Muscle of leg (tissue), 3 donors: ENCODE measurements at regions not wholly inside any gene's neighbourhood (a gene's known extent, or its start where the extent isn't known, plus 50 kb on each side); places are given as distances from the start of the nearest gene placed in this dataset.

Experiments
- DNase-seq: peaks from one replicate; pipeline ENCODE4 v3.0.0; 2013
- H3K27ac ChIP-seq: one replicate; pipeline ENCODE4 v1.5.1; 2013; ENCODE audit warnings: mild to moderate bottlenecking, low read length, control low read depth
- H3K27me3 ChIP-seq: one replicate; pipeline ENCODE4 v1.6.1; 2013; ENCODE audit warnings: low read length; ENCODE audit not compliant: control insufficient read depth, insufficient read depth
- H3K36me3 ChIP-seq: one replicate; pipeline ENCODE4 v1.6.1; 2013; ENCODE audit warnings: low read length; ENCODE audit not compliant: control insufficient read depth, insufficient read depth
- H3K4me1 ChIP-seq: one replicate; pipeline ENCODE4 v1.6.1; 2013; ENCODE audit warnings: low read length; ENCODE audit not compliant: control insufficient read depth, insufficient read depth
- H3K4me3 ChIP-seq: one replicate; pipeline ENCODE4 v1.5.1; 2013; ENCODE audit warnings: low read length, control low read depth
- H3K9me3 ChIP-seq: replicated peaks from 2 replicates; pipeline ENCODE4 v1.6.1; 2013; ENCODE audit warnings: low read depth, low read length; ENCODE audit not compliant: control insufficient read depth
- WGBS: methylation state at CpG from one replicate; pipeline ENCODE4 v1.1.5; 2013; ENCODE audit warnings: missing lambda C conversion rate; ENCODE audit not compliant: insufficient coverage; 5-methylcytosine and 5-hydroxymethylcytosine counted together

- no peaks in the 10 kb centered on the region for H3K4me1 ChIP-seq
- H3K36me3 ChIP-seq, result no peaks in the 10 kb centered on the region
- no peak for DNase-seq
- no peak overlapping the region for H3K27ac ChIP-seq
- no peak overlapping the region for H3K4me3 ChIP-seq
- no CpG with 5 or more reads among the region's 4 CpGs for WGBS
- H3K27me3 ChIP-seq, result no peaks in the 10 kb centered on the region
- H3K9me3 ChIP-seq, result no peaks in the 10 kb centered on the region
Measured at GRCh38 chr14:26023967-26024366, 573.9 kb downstream of the NOVA1 start.

GRCh38 chr14:26021759-26022158 lies 576.1 kb downstream of the NOVA1 start:
- no peak overlapping the region for H3K27ac ChIP-seq
- no CpG with 5 or more reads among the region's 1 CpG for whole genome bisulfite sequencing
- H3K4me1 ChIP-seq, result no peaks in the 10 kb centered on the region

GRCh38 chr14:26017270-26017669 lies 580.6 kb downstream of the NOVA1 start:
- no peak for DNase-seq
- Histone ChIP-seq H3K4me3 (no peak overlapping the region), H3K27ac (no peak overlapping the region), H3K4me1 (no peaks in the 10 kb centered on the region), H3K27me3 (no peaks in the 10 kb centered on the region), H3K9me3 (no peaks in the 10 kb centered on the region), H3K36me3 (no peaks in the 10 kb centered on the region)
- WGBS, result 58% methylated on average over 4 of the region's 4 CpGs

More at GRCh38 chr14:26021759-26022158, 576.1 kb downstream of the NOVA1 start:
- Histone ChIP-seq H3K9me3 (no peaks in the 10 kb centered on the region), H3K36me3 (no peaks in the 10 kb centered on the region), H3K4me3 (no peak overlapping the region), H3K27me3 (no peaks in the 10 kb centered on the region)
- DNase-seq, result no peak

- Histone ChIP-seq H3K27me3 (no peaks in the 10 kb centered on the region), H3K4me3 (no peak overlapping the region), H3K27ac (no peak overlapping the region), H3K9me3 (no peaks in the 10 kb centered on the region), H3K36me3 (no peaks in the 10 kb centered on the region), H3K4me1 (no peaks in the 10 kb centered on the region)
- DNase-seq, result no peak
- no CpG with 5 or more reads among the region's 2 CpGs for WGBS
Measured at GRCh38 chr14:26008290-26008689, 589.5 kb downstream of the NOVA1 start.

GRCh38 chr14:26004342-26004741 lies 593.5 kb downstream of the NOVA1 start:
- no CpG with 5 or more reads among the region's 2 CpGs for WGBS
- no peak for DNase-seq
- H3K27ac ChIP-seq, result no peak overlapping the region
- no peak overlapping the region for H3K4me3 ChIP-seq
- H3K36me3 ChIP-seq, result no peaks in the 10 kb centered on the region
- no peaks in the 10 kb centered on the region for H3K27me3 ChIP-seq
- H3K9me3 ChIP-seq, result no peaks in the 10 kb centered on the region
- no peaks in the 10 kb centered on the region for H3K4me1 ChIP-seq

GRCh38 chr14:25993830-25994229 lies 604.0 kb downstream of the NOVA1 start:
- no peaks in the 10 kb centered on the region for H3K9me3 ChIP-seq
- no peaks in the 10 kb centered on the region for H3K27me3 ChIP-seq
- no peak overlapping the region for H3K4me3 ChIP-seq

GRCh38 chr14:25988536-25988935 lies 609.3 kb downstream of the NOVA1 start:
- no peaks in the 10 kb centered on the region for H3K27me3 ChIP-seq
- 67% methylated on average over 2 of the region's 3 CpGs for WGBS
- H3K4me1 ChIP-seq, result no peaks in the 10 kb centered on the region
- no peak overlapping the region for H3K27ac ChIP-seq
- H3K4me3 ChIP-seq, result no peak overlapping the region
- no peak for DNase-seq
- no peaks in the 10 kb centered on the region for H3K36me3 ChIP-seq
- peaks cover 2% of the 10 kb centered on the region for H3K9me3 ChIP-seq

More at GRCh38 chr14:25993830-25994229, 604.0 kb downstream of the NOVA1 start:
- Histone ChIP-seq H3K27ac (no peak overlapping the region), H3K4me1 (no peaks in the 10 kb centered on the region), H3K36me3 (no peaks in the 10 kb centered on the region)
- DNase-seq, result no peak

- no CpG with 5 or more reads among the region's 3 CpGs for WGBS
- no peaks in the 10 kb centered on the region for H3K9me3 ChIP-seq
- no peak overlapping the region for H3K4me3 ChIP-seq
- H3K4me1 ChIP-seq, result no peaks in the 10 kb centered on the region
- no peaks in the 10 kb centered on the region for H3K27me3 ChIP-seq
- DNase-seq, result no peak
- no peak overlapping the region for H3K27ac ChIP-seq
- H3K36me3 ChIP-seq, result no peaks in the 10 kb centered on the region
Measured at GRCh38 chr14:25955772-25956171, 642.1 kb downstream of the NOVA1 start.

GRCh38 chr14:25953532-25954139 lies 644.2 kb downstream of the NOVA1 start:
- Histone ChIP-seq H3K4me1 (no peaks in the 10 kb centered on the region), H3K27ac (peak overlapping the region; percentile 29)

GRCh38 chr14:25945746-25946145 lies 652.1 kb downstream of the NOVA1 start:
- Histone ChIP-seq H3K27me3 (no peaks in the 10 kb centered on the region), H3K9me3 (no peaks in the 10 kb centered on the region), H3K4me1 (no peaks in the 10 kb centered on the region), H3K36me3 (no peaks in the 10 kb centered on the region), H3K4me3 (no peak overlapping the region), H3K27ac (no peak overlapping the region)
- DNase-seq, result no peak
- WGBS, result no CpG with 5 or more reads among the region's 1 CpG

More at GRCh38 chr14:25953532-25954139, 644.2 kb downstream of the NOVA1 start:
- Histone ChIP-seq H3K36me3 (no peaks in the 10 kb centered on the region), H3K9me3 (no peaks in the 10 kb centered on the region), H3K27me3 (no peaks in the 10 kb centered on the region), H3K4me3 (no peak overlapping the region)
- DNase-seq, result peak; percentile 90
- no CpG with 5 or more reads among the region's 5 CpGs for WGBS

GRCh38 chr14:25944020-25944419 lies 653.8 kb downstream of the NOVA1 start:
- H3K4me1 ChIP-seq, result no peaks in the 10 kb centered on the region
- H3K27me3 ChIP-seq, result no peaks in the 10 kb centered on the region
- 100% methylated on average over 2 of the region's 4 CpGs for whole genome bisulfite sequencing
- H3K9me3 ChIP-seq, result no peaks in the 10 kb centered on the region
- H3K27ac ChIP-seq, result no peak overlapping the region
- H3K4me3 ChIP-seq, result no peak overlapping the region
- H3K36me3 ChIP-seq, result no peaks in the 10 kb centered on the region
- DNase-seq, result no peak
